IMR-90 (cell line): ENCODE measurements at regions not wholly inside any gene's neighbourhood (a gene's known extent, or its start where the extent isn't known, plus 50 kb on each side); places are given as distances from the start of the nearest gene placed in this dataset.

Source experiments
- ATAC-seq: fragments of 200-7000 bp; cut with Tn5 transposase; 2 replicates; pipeline ENCODE4 v1.9.1; 2020; ENCODE audit warnings: low read depth, mild to moderate bottlenecking, moderate library complexity
- BruUV-seq: library from RNA; stranded (reverse); fragments of 400-500 nt; replicated peaks from 2 replicates; lab custom pipeline; 2021; lab: Mats Ljungman, UMichigan
- CTCF ChIA-PET: fragments of 300-600 bp; formaldehyde crosslinking; extraction: SDS; loops from one replicate; lab custom pipeline; 2021; ENCODE audit warnings: antibody characterized with exemption; lab: Yijun Ruan, JAX
- POLR2A ChIA-PET: fragments of 300-600 bp; sonication (Branson Sonifier 250); formaldehyde crosslinking; loops from one replicate; lab custom pipeline; 2022; ENCODE audit warnings: antibody characterized with exemption; ENCODE audit not compliant: unreplicated experiment; lab: Charles Lee
- DNase-seq: peaks from one replicate; pipeline ENCODE4 v3.0.0; 2013
- H2AFZ ChIP-seq: replicated peaks from 2 replicates; pipeline ENCODE3; 2013; ENCODE audit warnings: low read length, mild to moderate bottlenecking; ENCODE audit not compliant: poor library complexity
- H2AK5ac ChIP-seq: 2 replicates; pipeline ENCODE4 v1.6.1; 2013; ENCODE audit warnings: low read depth, low read length, inconsistent platforms
- H2AK9ac ChIP-seq: replicated peaks from 2 replicates; pipeline ENCODE3; 2013; ENCODE audit warnings: mild to moderate bottlenecking, low read depth, low read length, moderate library complexity; ENCODE audit not compliant: poor library complexity
- H2BK120ac ChIP-seq: 2 replicates; pipeline ENCODE4 v1.6.1; 2013; ENCODE audit warnings: low read depth, low read length, inconsistent platforms
- H2BK15ac ChIP-seq: 3 replicates; pipeline ENCODE4 v1.6.1; 2013; ENCODE audit warnings: low read depth, low read length, inconsistent platforms
- H2BK20ac ChIP-seq: 2 replicates; pipeline ENCODE4 v1.6.1; 2013; ENCODE audit warnings: low read depth, mild to moderate bottlenecking, inconsistent platforms, low read length, moderate library complexity
- H2BK5ac ChIP-seq: 2 replicates; pipeline ENCODE4 v1.6.1; 2013; ENCODE audit warnings: mild to moderate bottlenecking, low read depth, low read length, inconsistent platforms; ENCODE audit not compliant: poor library complexity, severe bottlenecking
- H3K14ac ChIP-seq: replicated peaks from 2 replicates; pipeline ENCODE4 v1.6.1; 2013; ENCODE audit warnings: low read depth, low read length, inconsistent platforms
- H3K18ac ChIP-seq: 2 replicates; pipeline ENCODE4 v1.6.1; 2013; ENCODE audit warnings: low read depth, low read length, control low read depth
- H3K23ac ChIP-seq: 2 replicates; pipeline ENCODE4 v1.6.1; 2013; ENCODE audit warnings: low read depth, low read length, inconsistent platforms
- H3K27ac ChIP-seq: 2 replicates; pipeline ENCODE4 v1.5.1; 2013; ENCODE audit warnings: mild to moderate bottlenecking, control low read depth, low read length; ENCODE audit not compliant: insufficient read depth
- H3K27me3 ChIP-seq: 2 replicates; pipeline ENCODE4 v1.6.1; 2013; ENCODE audit warnings: low read length; ENCODE audit not compliant: control insufficient read depth, insufficient read depth
- H3K36me3 ChIP-seq: 2 replicates; pipeline ENCODE4 v1.6.1; 2013; ENCODE audit warnings: low read length, mixed read lengths; ENCODE audit not compliant: control insufficient read depth, insufficient read depth
- H3K4ac ChIP-seq: 2 replicates; pipeline ENCODE4 v1.6.1; 2013; ENCODE audit warnings: low read depth, low read length, inconsistent platforms
- H3K4me1 ChIP-seq: 2 replicates; pipeline ENCODE4 v1.6.1; 2013; ENCODE audit warnings: low read length, mixed read lengths; ENCODE audit not compliant: control insufficient read depth, insufficient read depth
- H3K4me2 ChIP-seq: 2 replicates; pipeline ENCODE4 v1.6.1; 2013; ENCODE audit warnings: low read depth, mild to moderate bottlenecking, control low read depth, low read length, moderate library complexity
- H3K4me3 ChIP-seq: 2 replicates; pipeline ENCODE4 v1.5.1; 2013; ENCODE audit warnings: low read depth, mild to moderate bottlenecking, control low read depth, low read length, moderate library complexity; ENCODE audit not compliant: insufficient read depth
- H3K56ac ChIP-seq: 2 replicates; pipeline ENCODE4 v1.6.1; 2013; ENCODE audit warnings: low read length, inconsistent platforms; ENCODE audit not compliant: insufficient read depth; ENCODE audit errors: extremely low read depth
- H3K79me1 ChIP-seq, 2 experiments: 2 replicates each; pipeline ENCODE4 v1.6.1; 2013; ENCODE audit warnings: low read length in 2 of 2, inconsistent platforms in 1 of 2, low read depth in 1 of 2
- H3K9ac ChIP-seq: 2 replicates; pipeline ENCODE4 v1.6.1; 2013; ENCODE audit warnings: low read depth, low read length, control low read depth
- H3K9me1 ChIP-seq: 2 replicates; pipeline ENCODE4 v1.6.1; 2013; ENCODE audit warnings: low read length, inconsistent platforms; ENCODE audit not compliant: insufficient read depth
- H3K9me3 ChIP-seq: 2 replicates; pipeline ENCODE4 v1.6.1; 2013; ENCODE audit warnings: low read length; ENCODE audit not compliant: control insufficient read depth, insufficient read depth
- H4K20me1 ChIP-seq: 2 replicates; pipeline ENCODE4 v1.6.1; 2013; ENCODE audit warnings: low read length, inconsistent platforms; ENCODE audit not compliant: insufficient read depth
- H4K5ac ChIP-seq: 2 replicates; pipeline ENCODE4 v1.6.1; 2013; ENCODE audit warnings: mild to moderate bottlenecking, low read depth, low read length, control low read depth
- H4K8ac ChIP-seq, 2 experiments: 2 replicates each; pipeline ENCODE4 v1.6.1; 2013; ENCODE audit warnings: low read depth in 2 of 2, low read length in 2 of 2, control low read depth in 1 of 2, inconsistent platforms in 1 of 2
- H4K91ac ChIP-seq: 2 replicates; pipeline ENCODE4 v1.6.1; 2013; ENCODE audit warnings: low read depth, low read length, inconsistent platforms; ENCODE audit not compliant: insufficient read depth
- BHLHE40 ChIP-seq: fragments of 150-350 bp; IDR thresholded peaks from 2 replicates; pipeline ENCODE4 v1.6.1; 2016; ENCODE audit warnings: mild to moderate bottlenecking, low read depth, low read length
- CEBPB ChIP-seq: IDR thresholded peaks from 2 replicates; pipeline ENCODE4 v1.6.1; 2012; ENCODE audit warnings: low read depth, low read length, improper control_type of control experiment
- CHD1 ChIP-seq: IDR thresholded peaks from 2 replicates; pipeline ENCODE4 v1.6.1; 2012; ENCODE audit warnings: low read depth, low read length, improper control_type of control experiment
- ELK1 ChIP-seq: fragments of 150-350 bp; IDR thresholded peaks from 2 replicates; pipeline ENCODE4 v1.6.1; 2016; ENCODE audit warnings: low read depth, mild to moderate bottlenecking, low read length, moderate library complexity, borderline replicate concordance
- FOS ChIP-seq: fragments of 150-350 bp; IDR thresholded peaks from 2 replicates; pipeline ENCODE4 v1.6.1; 2016; ENCODE audit warnings: low read depth, low read length
- MAFK ChIP-seq: IDR thresholded peaks from 2 replicates; pipeline ENCODE4 v1.6.1; 2012; ENCODE audit warnings: low read depth, low read length, improper control_type of control experiment
- MAZ ChIP-seq: IDR thresholded peaks from 2 replicates; pipeline ENCODE4 v1.6.1; 2012; ENCODE audit warnings: low read depth, mild to moderate bottlenecking, low read length, improper control_type of control experiment, moderate library complexity, borderline replicate concordance
- MXI1 ChIP-seq: IDR thresholded peaks from 2 replicates; pipeline ENCODE4 v1.6.1; 2012; ENCODE audit warnings: low read depth, mild to moderate bottlenecking, low read length, moderate library complexity, borderline replicate concordance
- NFE2L2 ChIP-seq: fragments of 150-350 bp; IDR thresholded peaks from 2 replicates; pipeline ENCODE4 v1.6.1; 2016; ENCODE audit warnings: low read depth, mild to moderate bottlenecking, low read length
- POLR2A ChIP-seq: IDR thresholded peaks from 2 replicates; pipeline ENCODE4 v1.6.1; 2012; ENCODE audit warnings: mild to moderate bottlenecking, low read depth, low read length
- RAD21 ChIP-seq: IDR thresholded peaks from 2 replicates; pipeline ENCODE4 v1.6.1; 2012; ENCODE audit warnings: low read length, improper control_type of control experiment
- RCOR1 ChIP-seq: IDR thresholded peaks from 2 replicates; pipeline ENCODE4 v1.6.1; 2012; ENCODE audit warnings: mild to moderate bottlenecking, low read length, improper control_type of control experiment; ENCODE audit not compliant: insufficient replicate concordance
- RFX5 ChIP-seq: IDR thresholded peaks from 2 replicates; pipeline ENCODE4 v1.8.0; 2012; ENCODE audit warnings: low read depth, mild to moderate bottlenecking, low read length, moderate library complexity
- SMC3 ChIP-seq: fragments of 150-350 bp; IDR thresholded peaks from 2 replicates; pipeline ENCODE4 v1.6.1; 2016; ENCODE audit warnings: low read depth, mild to moderate bottlenecking, antibody characterized with exemption, low read length, moderate library complexity
- USF2 ChIP-seq: fragments of 150-350 bp; IDR thresholded peaks from 2 replicates; pipeline ENCODE4 v1.6.1; 2017; ENCODE audit warnings: mild to moderate bottlenecking, antibody characterized with exemption, low read length, low read depth
- WGBS, 2 experiments: methylation state at CpG; one replicate each; pipeline versions ENCODE4 v1.1.5 to v1.1.7; 2013; ENCODE audit warnings: missing lambda C conversion rate in 2 of 2; ENCODE audit not compliant: insufficient read length in 1 of 2; ENCODE audit errors: extremely low coverage in 2 of 2; 5-methylcytosine and 5-hydroxymethylcytosine counted together
- dilution Hi-C: fragments of 300-500 bp; cut with HindIII; formaldehyde crosslinking; loops from one replicate; pipeline ENCODE4 v1.14.3; 2018; ENCODE audit warnings: low sequenced_read_pairs; ENCODE audit not compliant: unreplicated experiment
- in situ Hi-C: fragments of 300-500 bp; cut with MboI; formaldehyde crosslinking; loops from 3 replicates; pipeline ENCODE4 v1.14.3; 2019; ENCODE audit warnings: low sequenced_read_pairs, inconsistent platforms, mixed read lengths
- intact Hi-C: fragments of 100-400 bp; cut with micrococcal nuclease; formaldehyde crosslinking; loops from 2 replicates; pipeline ENCODE4 v1.10.0; 2022
- TF ChIP-seq, protein P1 (sequence below): conservative IDR thresholded peaks from 2 replicates; pipeline ENCODE4 v1.5.1; 2012; ENCODE audit warnings: mild to moderate bottlenecking, low read depth, low read length, improper control_type of control experiment

DNA sequence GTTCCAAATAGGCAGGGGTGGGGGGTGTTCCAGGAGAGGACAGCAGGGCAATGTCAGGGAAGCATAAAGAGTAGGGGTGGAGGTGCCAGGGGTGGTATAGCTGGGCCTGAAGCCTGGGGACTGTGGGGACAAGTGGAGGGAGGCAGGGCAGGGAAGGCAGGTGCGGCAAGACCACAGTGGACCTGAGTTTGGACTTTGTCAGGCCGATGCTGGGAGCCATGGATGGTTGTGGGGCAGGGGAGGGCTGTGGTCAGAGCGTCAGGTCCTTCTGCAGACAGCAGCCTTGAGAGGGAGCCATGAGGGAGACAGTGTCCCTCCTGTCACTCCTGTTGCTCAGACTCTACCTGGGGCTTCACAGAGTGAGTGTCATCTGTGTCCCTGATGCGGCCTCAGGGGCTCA is 320.3 kb downstream of the PTPRU start:
- ATAC-seq: no peak
- Histone ChIP-seq H3K4me2 (no peak overlapping the region), H3K23ac (no peak overlapping the region), H2AFZ (no peak overlapping the region), H4K8ac (no peak overlapping the region), H3K9ac (no peak overlapping the region), H2BK20ac (no peak overlapping the region), H4K20me1 (no peaks in the 10 kb centered on the region; the same call in 1 of the 2 replicates), H3K14ac (no peak overlapping the region), H4K5ac (no peak overlapping the region), H2BK120ac (no peak overlapping the region), H2AK5ac (no peak overlapping the region), H3K56ac (no peak overlapping the region), H2BK5ac (no peak overlapping the region), H3K18ac (no peak overlapping the region), H3K9me1 (0 out of 2 replicates have a peak, but pooled peaks cover 5% of the 10 kb centered on the region), H3K79me1 (no peaks in the 10 kb centered on the region), H2AK9ac (no peak overlapping the region), H3K4ac (no peak overlapping the region), H3K27me3 (no peaks in the 10 kb centered on the region; the same call in none of the 2 replicates), H2BK15ac (no peak overlapping the region), H3K4me1 (no peaks in the 10 kb centered on the region), H3K9me3 (no peaks in the 10 kb centered on the region), H3K36me3 (no peaks in the 10 kb centered on the region), H4K91ac (no peak overlapping the region), H3K4me3 (no peak overlapping the region), H3K27ac (no peak overlapping the region)
- POLR2A ChIA-PET: no interaction called here
- intact Hi-C loops: no loop called here
- dilution Hi-C loops: no loop called here
- DNase-seq: no peak
- TF ChIP-seq MAFK (no peak), RAD21 (no peak), CHD1 (no peak), CEBPB (no peak), FOS (no peak), MXI1 (no peak), RCOR1 (no peak), ELK1 (no peak), SMC3 (no peak), NFE2L2 (no peak), RFX5 (no peak), USF2 (no peak), POLR2A (no peak), MAZ (no peak), BHLHE40 (no peak)
- TF ChIP-seq, protein P1, sequence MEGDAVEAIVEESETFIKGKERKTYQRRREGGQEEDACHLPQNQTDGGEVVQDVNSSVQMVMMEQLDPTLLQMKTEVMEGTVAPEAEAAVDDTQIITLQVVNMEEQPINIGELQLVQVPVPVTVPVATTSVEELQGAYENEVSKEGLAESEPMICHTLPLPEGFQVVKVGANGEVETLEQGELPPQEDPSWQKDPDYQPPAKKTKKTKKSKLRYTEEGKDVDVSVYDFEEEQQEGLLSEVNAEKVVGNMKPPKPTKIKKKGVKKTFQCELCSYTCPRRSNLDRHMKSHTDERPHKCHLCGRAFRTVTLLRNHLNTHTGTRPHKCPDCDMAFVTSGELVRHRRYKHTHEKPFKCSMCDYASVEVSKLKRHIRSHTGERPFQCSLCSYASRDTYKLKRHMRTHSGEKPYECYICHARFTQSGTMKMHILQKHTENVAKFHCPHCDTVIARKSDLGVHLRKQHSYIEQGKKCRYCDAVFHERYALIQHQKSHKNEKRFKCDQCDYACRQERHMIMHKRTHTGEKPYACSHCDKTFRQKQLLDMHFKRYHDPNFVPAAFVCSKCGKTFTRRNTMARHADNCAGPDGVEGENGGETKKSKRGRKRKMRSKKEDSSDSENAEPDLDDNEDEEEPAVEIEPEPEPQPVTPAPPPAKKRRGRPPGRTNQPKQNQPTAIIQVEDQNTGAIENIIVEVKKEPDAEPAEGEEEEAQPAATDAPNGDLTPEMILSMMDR: no peak
- CTCF ChIA-PET: no interaction called here
- no TSS peak for BruUV-seq
- WGBS, 2 experiments: 100% methylated on average over 1 of the region's 4 CpGs; no CpG with 5 or more reads in 1 of the 2 experiments
- in situ Hi-C loops: no loop called here
